H9 (cell line): ENCODE measurements at regions not wholly inside any gene's neighbourhood (a gene's known extent, or its start where the extent isn't known, plus 50 kb on each side); places are given as distances from the start of the nearest gene placed in this dataset.

Experiments
- DNase-seq: peaks from one replicate; pipeline ENCODE4 v3.0.0-alpha.2; 2017
- H2AFZ ChIP-seq: one replicate; pipeline ENCODE4 v1.6.1; 2013; ENCODE audit warnings: mild to moderate bottlenecking, low read length, control low read depth, moderate library complexity
- H2AK5ac ChIP-seq: 2 replicates; pipeline ENCODE4 v1.6.1; 2013; ENCODE audit warnings: low read length, control low read depth, mixed read lengths; ENCODE audit not compliant: insufficient read length
- H2BK120ac ChIP-seq: one replicate; pipeline ENCODE4 v1.6.1; 2013; ENCODE audit warnings: low read depth, mild to moderate bottlenecking, low read length, control low read depth, inconsistent platforms; ENCODE audit not compliant: poor library complexity, severe bottlenecking
- H2BK12ac ChIP-seq: 2 replicates; pipeline ENCODE4 v1.6.1; 2013; ENCODE audit warnings: low read length, control low read depth, mixed read lengths, low read depth; ENCODE audit not compliant: insufficient read length
- H2BK15ac ChIP-seq: 2 replicates; pipeline ENCODE4 v1.6.1; 2013; ENCODE audit warnings: low read depth, low read length, control low read depth
- H2BK20ac ChIP-seq: one replicate; pipeline ENCODE4 v1.6.1; 2013; ENCODE audit warnings: low read depth, mild to moderate bottlenecking, low read length, control low read depth, inconsistent platforms; ENCODE audit not compliant: poor library complexity, severe bottlenecking
- H2BK5ac ChIP-seq: 2 replicates; pipeline ENCODE4 v1.6.1; 2013; ENCODE audit warnings: low read length, control low read depth, mixed read lengths; ENCODE audit not compliant: insufficient read length
- H3K14ac ChIP-seq: 2 replicates; pipeline ENCODE4 v1.6.1; 2013; ENCODE audit warnings: low read length, control low read depth; ENCODE audit not compliant: insufficient read depth
- H3K18ac ChIP-seq: 2 replicates; pipeline ENCODE4 v1.6.1; 2013; ENCODE audit warnings: low read depth, mild to moderate bottlenecking, mixed read lengths, low read length, control low read depth; ENCODE audit not compliant: insufficient read length
- H3K23ac ChIP-seq: 2 replicates; pipeline ENCODE4 v1.6.1; 2013; ENCODE audit warnings: low read length, control low read depth, mixed read lengths, low read depth; ENCODE audit not compliant: insufficient read length
- H3K23me2 ChIP-seq: 2 replicates; pipeline ENCODE4 v1.6.1; 2013; ENCODE audit warnings: low read depth, mild to moderate bottlenecking, mixed read lengths, low read length, control low read depth; ENCODE audit not compliant: insufficient read length, poor library complexity, severe bottlenecking
- H3K27ac ChIP-seq: 2 replicates; pipeline ENCODE4 v1.5.1; 2013; ENCODE audit warnings: low read length, control low read depth, mixed read lengths, low read depth; ENCODE audit not compliant: insufficient read length
- H3K27me3 ChIP-seq: 2 replicates; pipeline ENCODE4 v1.6.1; 2013; ENCODE audit warnings: low read length, control low read depth, inconsistent platforms; ENCODE audit not compliant: insufficient read depth
- H3K4ac ChIP-seq: 2 replicates; pipeline ENCODE4 v1.6.1; 2013; ENCODE audit warnings: low read depth, mild to moderate bottlenecking, control low read depth, inconsistent platforms, low read length, moderate library complexity
- H3K4me1 ChIP-seq: 2 replicates; pipeline ENCODE4 v1.6.1; 2013; ENCODE audit warnings: low read length, control low read depth, inconsistent platforms; ENCODE audit not compliant: insufficient read depth
- H3K4me2 ChIP-seq: 2 replicates; pipeline ENCODE4 v1.6.1; 2013; ENCODE audit warnings: low read length, control low read depth, mixed read lengths; ENCODE audit not compliant: insufficient read length, insufficient read depth
- H3K56ac ChIP-seq: 2 replicates; pipeline ENCODE4 v1.6.1; 2013; ENCODE audit warnings: low read depth, mild to moderate bottlenecking, mixed read lengths, low read length, control low read depth; ENCODE audit not compliant: insufficient read length
- H3K79me1 ChIP-seq: 2 replicates; pipeline ENCODE4 v1.6.1; 2013; ENCODE audit warnings: low read depth, mild to moderate bottlenecking, moderate library complexity, low read length, control low read depth, inconsistent platforms; ENCODE audit not compliant: insufficient read depth, poor library complexity, severe bottlenecking
- H3K79me2 ChIP-seq: 2 replicates; pipeline ENCODE4 v1.6.1; 2013; ENCODE audit warnings: low read length, control low read depth, inconsistent platforms; ENCODE audit not compliant: insufficient read depth
- H3K9ac ChIP-seq: 2 replicates; pipeline ENCODE4 v1.6.1; 2013; ENCODE audit warnings: low read length, control low read depth, mixed read lengths; ENCODE audit not compliant: insufficient read length; ENCODE audit errors: extremely low read depth
- H3K9me3 ChIP-seq: one replicate; pipeline ENCODE4 v1.6.1; 2013; ENCODE audit warnings: low read depth, low read length, inconsistent platforms; ENCODE audit not compliant: control insufficient read depth
- H3T11ph ChIP-seq: one replicate; pipeline ENCODE4 v1.6.1; 2013; ENCODE audit warnings: mild to moderate bottlenecking, low read length, control low read depth, inconsistent platforms
- H4K20me1 ChIP-seq: one replicate; pipeline ENCODE4 v1.6.1; 2013; ENCODE audit not compliant: control insufficient read depth, insufficient read length, insufficient read depth
- H4K5ac ChIP-seq: 2 replicates; pipeline ENCODE4 v1.6.1; 2013; ENCODE audit warnings: low read depth, mild to moderate bottlenecking, mixed read lengths, low read length, control low read depth; ENCODE audit not compliant: insufficient read length
- H4K8ac ChIP-seq: replicated peaks from 2 replicates; pipeline ENCODE4 v1.6.1; 2013; ENCODE audit warnings: low read length, control low read depth, mixed read lengths, low read depth; ENCODE audit not compliant: insufficient read length
- H4K91ac ChIP-seq: 2 replicates; pipeline ENCODE4 v1.6.1; 2013; ENCODE audit warnings: low read depth, mild to moderate bottlenecking, moderate library complexity, mixed read lengths, low read length, control low read depth; ENCODE audit not compliant: insufficient read length
- H3K27ac Mint-ChIP-seq, 3 experiments: 2 replicates in 2 of 3; 3 replicates in 1 of 3; pipeline ENCODE4 v1.8.0; 2020 to 2021; ENCODE audit warnings: mixed read lengths in 3 of 3, mild to moderate bottlenecking in 1 of 3, moderate library complexity in 1 of 3
- H3K27me3 Mint-ChIP-seq: 2 replicates; pipeline ENCODE4 v1.8.0; 2021; ENCODE audit warnings: low read depth, mild to moderate bottlenecking, moderate library complexity, mixed read lengths
- H3K36me3 Mint-ChIP-seq, 3 experiments: 2 replicates in 2 of 3; 3 replicates in 1 of 3; pipeline ENCODE4 v1.8.0; 2020 to 2021; ENCODE audit warnings: low read depth in 3 of 3, mixed read lengths in 3 of 3; ENCODE audit not compliant: insufficient read depth in 1 of 3
- H3K4me1 Mint-ChIP-seq, 2 experiments: 2 replicates each; pipeline ENCODE4 v1.8.0; 2020; ENCODE audit warnings: mixed read lengths in 2 of 2
- H3K4me3 Mint-ChIP-seq, 2 experiments: 2 replicates in 1 of 2; 3 replicates in 1 of 2; pipeline ENCODE4 v1.8.0; 2020 to 2021; ENCODE audit warnings: mild to moderate bottlenecking in 2 of 2, mixed read lengths in 2 of 2, moderate library complexity in 1 of 2
- H3K9me3 Mint-ChIP-seq, 2 experiments: 2 replicates in 1 of 2; 3 replicates in 1 of 2; pipeline ENCODE4 v1.8.0; 2020; ENCODE audit warnings: mild to moderate bottlenecking in 2 of 2, mixed read lengths in 2 of 2, moderate library complexity in 1 of 2
- CTCF ChIP-seq: fragments of 200-600 bp; sonication (generic); conservative IDR thresholded peaks from 3 replicates; pipeline ENCODE4 v1.8.0; 2021; ENCODE audit warnings: antibody characterized with exemption, mild to moderate bottlenecking
- WGBS: extraction: QIAGEN DNeasy Blood & Tissue Kit; methylation state at CpG from one replicate; pipeline ENCODE4 v1.1.7; 2013; ENCODE audit warnings: missing lambda C conversion rate, low lambda C conversion rate, mixed read lengths; ENCODE audit not compliant: insufficient read length; ENCODE audit errors: extremely low coverage; 5-methylcytosine and 5-hydroxymethylcytosine counted together

GRCh38 chr3:124588036-124588435 lies 142.2 kb upstream of the UMPS start:
- no peak overlapping the region for H4K91ac ChIP-seq
- H2AK5ac ChIP-seq: no peak overlapping the region
- no peak overlapping the region for H3T11ph ChIP-seq
- H3K23ac ChIP-seq: no peak overlapping the region
- H3K9ac ChIP-seq: no peak overlapping the region
- no peak overlapping the region for H2AFZ ChIP-seq
- peaks cover 17% of the 10 kb centered on the region for H3K23me2 ChIP-seq
- H3K9me3 Mint-ChIP-seq: no peaks in the 10 kb centered on the region
- no peak overlapping the region for H3K14ac ChIP-seq
- H2BK12ac ChIP-seq: no peak overlapping the region
- no peak overlapping the region for H2BK120ac ChIP-seq
- H3K56ac ChIP-seq: no peak overlapping the region
- DNase-seq: no peak
- H3K18ac ChIP-seq: no peak overlapping the region
- H2BK20ac ChIP-seq: no peak overlapping the region
- no peak overlapping the region for H2BK5ac ChIP-seq
- H3K27me3 ChIP-seq: peaks cover 16% of the 10 kb centered on the region
- no peaks in the 10 kb centered on the region for H3K79me1 ChIP-seq
- peaks cover 39 to 40% of the 10 kb centered on the region in 2 experiments for H3K4me1 Mint-ChIP-seq
- H4K5ac ChIP-seq: no peak overlapping the region
- H3K79me2 ChIP-seq: no peaks in the 10 kb centered on the region
- no peaks in the 10 kb centered on the region for H3K36me3 Mint-ChIP-seq
- no peak overlapping the region for H4K8ac ChIP-seq
- peaks cover 56% of the 10 kb centered on the region for H3K27me3 Mint-ChIP-seq
- H3K4me3 Mint-ChIP-seq: no peak overlapping the region
- H3K9me3 ChIP-seq: no peaks in the 10 kb centered on the region
- H2BK15ac ChIP-seq: no peak overlapping the region
- peaks cover 7% of the 10 kb centered on the region; the same call in 1 of the 2 replicates for H3K4me1 ChIP-seq
- no peak overlapping the region for H3K27ac ChIP-seq
- no peak overlapping the region for H3K27ac Mint-ChIP-seq
- H4K20me1 ChIP-seq: no peaks in the 10 kb centered on the region
- TF ChIP-seq CTCF: no peak
- H3K4me2 ChIP-seq: no peak overlapping the region
- no peak overlapping the region for H3K4ac ChIP-seq
- no CpG with 5 or more reads among the region's 1 CpG for WGBS
